ENCODE measurements at regions not wholly inside any gene's neighbourhood (a gene's known extent, or its start where the extent isn't known, plus 50 kb on each side); places are given as distances from the start of the nearest gene placed in this dataset.
A peak's percentile ranks its signal among the peaks of the same experiment; 100 is the strongest.

GRCh38 chrX:39260965-39261364 is 459.7 kb downstream of the MID1IP1 start (continued):
- no peak for TF ChIP-seq ATF3 (IDR thresholded peaks at IDR 0.05)
- TF ChIP-seq, protein P1, sequence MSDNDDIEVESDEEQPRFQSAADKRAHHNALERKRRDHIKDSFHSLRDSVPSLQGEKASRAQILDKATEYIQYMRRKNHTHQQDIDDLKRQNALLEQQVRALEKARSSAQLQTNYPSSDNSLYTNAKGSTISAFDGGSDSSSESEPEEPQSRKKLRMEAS (IDR thresholded peaks at IDR 0.05), result no peak
- TF ChIP-seq FOXA2 (IDR thresholded peaks at IDR 0.05), result no peak

- WGBS, result 72% methylated on average over 1 of the region's 1 CpG
- H3K9me3 ChIP-seq (ENCODE audit: control insufficient read depth in 4 of 4, low read length in 3 of 4), result peaks cover 0 to 2% (median 0%) of the 10 kb centered on the region in 4 donors
- TF ChIP-seq TAF1 (conservative IDR thresholded peaks at IDR 0.05) (no peak), HNF4G (IDR thresholded peaks at IDR 0.05) (no peak), RAD21 (IDR thresholded peaks at IDR 0.05) (peak; percentile 79 to 89), HNF4A (conservative IDR thresholded peaks at IDR 0.05) (no peak)
- TF ChIP-seq, protein P1 (IDR thresholded peaks at IDR 0.05), result no peak
- TF ChIP-seq, protein P2, sequence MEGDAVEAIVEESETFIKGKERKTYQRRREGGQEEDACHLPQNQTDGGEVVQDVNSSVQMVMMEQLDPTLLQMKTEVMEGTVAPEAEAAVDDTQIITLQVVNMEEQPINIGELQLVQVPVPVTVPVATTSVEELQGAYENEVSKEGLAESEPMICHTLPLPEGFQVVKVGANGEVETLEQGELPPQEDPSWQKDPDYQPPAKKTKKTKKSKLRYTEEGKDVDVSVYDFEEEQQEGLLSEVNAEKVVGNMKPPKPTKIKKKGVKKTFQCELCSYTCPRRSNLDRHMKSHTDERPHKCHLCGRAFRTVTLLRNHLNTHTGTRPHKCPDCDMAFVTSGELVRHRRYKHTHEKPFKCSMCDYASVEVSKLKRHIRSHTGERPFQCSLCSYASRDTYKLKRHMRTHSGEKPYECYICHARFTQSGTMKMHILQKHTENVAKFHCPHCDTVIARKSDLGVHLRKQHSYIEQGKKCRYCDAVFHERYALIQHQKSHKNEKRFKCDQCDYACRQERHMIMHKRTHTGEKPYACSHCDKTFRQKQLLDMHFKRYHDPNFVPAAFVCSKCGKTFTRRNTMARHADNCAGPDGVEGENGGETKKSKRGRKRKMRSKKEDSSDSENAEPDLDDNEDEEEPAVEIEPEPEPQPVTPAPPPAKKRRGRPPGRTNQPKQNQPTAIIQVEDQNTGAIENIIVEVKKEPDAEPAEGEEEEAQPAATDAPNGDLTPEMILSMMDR (IDR thresholded peaks at IDR 0.05; ENCODE audit: low read depth, low read length, missing input control), result peak; percentile 38
- H3K27ac ChIP-seq (ENCODE audit: low read depth in 1 of 2, low read length in 2 of 2), result no peak overlapping the region
- H3K9ac ChIP-seq (ENCODE audit: low read depth in 1 of 2, low read length in 2 of 2), result no peak overlapping the region
- DNase-seq (ENCODE audit: low spot score), result no peak
- H3K27me3 ChIP-seq (ENCODE audit: control insufficient read depth in 4 of 4, insufficient read depth in 4 of 4, low read length in 3 of 4), result no peaks in the 10 kb centered on the region
- no peak overlapping the region for H3K4me3 ChIP-seq (ENCODE audit: low read depth in 1 of 3, low read length in 3 of 3)
- H3K36me3 ChIP-seq (ENCODE audit: control insufficient read depth in 4 of 4, insufficient read depth in 3 of 4, low read depth in 1 of 4, low read length in 3 of 4), result no peaks in the 10 kb centered on the region
- H3K4me1 ChIP-seq (ENCODE audit: control insufficient read depth in 4 of 4, insufficient read depth in 4 of 4, low read length in 3 of 4), result no peaks in the 10 kb centered on the region
Observed at GRCh38 chrX:39261446-39262147, 460.3 kb downstream of the MID1IP1 start.

DNA sequence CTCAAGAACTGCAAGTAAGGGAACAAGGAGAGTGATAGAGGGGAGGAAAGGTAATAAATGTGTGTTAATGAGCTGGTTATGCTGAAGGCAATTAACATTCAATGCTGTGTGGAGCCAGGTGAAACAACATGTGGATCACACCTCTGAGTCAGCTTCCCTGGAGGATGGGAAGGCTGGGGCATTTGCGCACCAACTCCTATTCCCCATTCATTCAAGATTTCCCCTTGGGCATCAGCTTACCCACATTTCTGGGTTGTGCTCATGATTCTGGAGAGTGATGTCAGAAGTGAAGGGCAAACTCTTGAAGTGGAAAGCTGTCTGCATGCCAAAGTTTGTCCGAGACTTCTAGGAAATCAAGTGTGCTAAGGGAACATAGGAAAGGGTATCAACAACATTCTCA is 461.4 kb downstream of the MID1IP1 start:
- Histone ChIP-seq H3K4me3 (ENCODE audit: low read depth in 1 of 3, low read length in 3 of 3) (no peak overlapping the region), H3K27ac (ENCODE audit: low read depth in 1 of 2, low read length in 2 of 2) (no peak overlapping the region), H3K36me3 (ENCODE audit: control insufficient read depth in 4 of 4, insufficient read depth in 3 of 4, low read depth in 1 of 4, low read length in 3 of 4) (no peaks in the 10 kb centered on the region), H3K4me1 (ENCODE audit: control insufficient read depth in 4 of 4, insufficient read depth in 4 of 4, low read length in 3 of 4) (no peaks in the 10 kb centered on the region), H3K9ac (ENCODE audit: low read depth in 1 of 2, low read length in 2 of 2) (no peak overlapping the region), H3K9me3 (ENCODE audit: control insufficient read depth in 4 of 4, low read length in 3 of 4) (peaks cover 0 to 2% (median 0%) of the 10 kb centered on the region in 4 donors), H3K27me3 (ENCODE audit: control insufficient read depth in 4 of 4, insufficient read depth in 4 of 4, low read length in 3 of 4) (no peaks in the 10 kb centered on the region)
- TF ChIP-seq JUND (IDR thresholded peaks at IDR 0.05) (no peak), FOXA1 (IDR thresholded peaks at IDR 0.05) (no peak), NR2F2 (IDR thresholded peaks at IDR 0.05) (no peak), ZBTB33 (IDR thresholded peaks at IDR 0.05) (no peak), FOXA2 (IDR thresholded peaks at IDR 0.05) (no peak), YY1 (IDR thresholded peaks at IDR 0.05) (no peak), EGR1 (IDR thresholded peaks at IDR 0.05; ENCODE audit: low read depth in 2 of 2) (no peak)
- TF ChIP-seq, protein P3, sequence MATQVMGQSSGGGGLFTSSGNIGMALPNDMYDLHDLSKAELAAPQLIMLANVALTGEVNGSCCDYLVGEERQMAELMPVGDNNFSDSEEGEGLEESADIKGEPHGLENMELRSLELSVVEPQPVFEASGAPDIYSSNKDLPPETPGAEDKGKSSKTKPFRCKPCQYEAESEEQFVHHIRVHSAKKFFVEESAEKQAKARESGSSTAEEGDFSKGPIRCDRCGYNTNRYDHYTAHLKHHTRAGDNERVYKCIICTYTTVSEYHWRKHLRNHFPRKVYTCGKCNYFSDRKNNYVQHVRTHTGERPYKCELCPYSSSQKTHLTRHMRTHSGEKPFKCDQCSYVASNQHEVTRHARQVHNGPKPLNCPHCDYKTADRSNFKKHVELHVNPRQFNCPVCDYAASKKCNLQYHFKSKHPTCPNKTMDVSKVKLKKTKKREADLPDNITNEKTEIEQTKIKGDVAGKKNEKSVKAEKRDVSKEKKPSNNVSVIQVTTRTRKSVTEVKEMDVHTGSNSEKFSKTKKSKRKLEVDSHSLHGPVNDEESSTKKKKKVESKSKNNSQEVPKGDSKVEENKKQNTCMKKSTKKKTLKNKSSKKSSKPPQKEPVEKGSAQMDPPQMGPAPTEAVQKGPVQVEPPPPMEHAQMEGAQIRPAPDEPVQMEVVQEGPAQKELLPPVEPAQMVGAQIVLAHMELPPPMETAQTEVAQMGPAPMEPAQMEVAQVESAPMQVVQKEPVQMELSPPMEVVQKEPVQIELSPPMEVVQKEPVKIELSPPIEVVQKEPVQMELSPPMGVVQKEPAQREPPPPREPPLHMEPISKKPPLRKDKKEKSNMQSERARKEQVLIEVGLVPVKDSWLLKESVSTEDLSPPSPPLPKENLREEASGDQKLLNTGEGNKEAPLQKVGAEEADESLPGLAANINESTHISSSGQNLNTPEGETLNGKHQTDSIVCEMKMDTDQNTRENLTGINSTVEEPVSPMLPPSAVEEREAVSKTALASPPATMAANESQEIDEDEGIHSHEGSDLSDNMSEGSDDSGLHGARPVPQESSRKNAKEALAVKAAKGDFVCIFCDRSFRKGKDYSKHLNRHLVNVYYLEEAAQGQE (IDR thresholded peaks at IDR 0.05), result no peak
- no peak for DNase-seq (ENCODE audit: low spot score)
- 93% methylated on average over 2 of the region's 2 CpGs for WGBS
